ENCODE measurements at regions not wholly inside any gene's neighbourhood (a gene's known extent, or its start where the extent isn't known, plus 50 kb on each side); places are given as distances from the start of the nearest gene placed in this dataset.

DNA sequence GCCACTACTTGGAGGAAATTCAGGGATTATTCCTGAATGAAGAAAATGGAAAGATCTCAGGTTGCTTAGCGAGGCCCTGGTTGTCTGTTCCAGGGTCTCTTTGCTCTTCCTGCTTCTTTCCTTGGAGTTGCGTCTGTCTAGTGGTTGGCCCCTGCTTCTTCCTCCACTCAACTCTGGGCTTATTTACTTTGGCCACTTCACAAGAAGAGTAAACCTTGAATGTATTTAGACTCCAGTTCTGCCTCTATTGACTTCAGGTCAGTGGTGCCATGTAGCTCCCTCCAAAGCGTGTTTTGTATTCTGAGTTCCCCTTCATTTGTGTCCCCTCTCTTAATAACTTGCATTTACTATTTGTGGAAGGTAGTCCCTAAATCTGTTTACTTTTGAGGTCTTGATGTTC lies 456.5 kb downstream of the UTRN start:
- DNase-seq, result no peak

DNA sequence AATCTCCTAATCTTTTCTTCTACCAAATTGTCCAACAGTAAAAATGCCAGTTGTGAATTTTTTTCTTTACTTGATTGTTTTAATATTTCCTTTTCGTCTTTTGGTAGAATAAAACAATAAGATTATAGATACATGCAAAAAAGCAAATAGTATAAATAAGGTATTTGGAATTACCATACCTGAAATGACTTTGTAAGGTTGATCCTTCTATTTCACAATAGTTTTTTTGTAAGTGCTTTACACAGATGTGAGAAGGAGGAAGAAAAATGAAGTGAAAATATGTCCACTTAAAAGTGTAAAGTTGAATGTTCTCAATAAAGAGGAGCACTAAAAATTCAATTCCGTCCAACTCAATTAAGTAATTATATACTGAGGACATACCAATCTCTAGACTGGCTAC lies 457.6 kb downstream of the UTRN start:
- no peak for DNase-seq

DNA sequence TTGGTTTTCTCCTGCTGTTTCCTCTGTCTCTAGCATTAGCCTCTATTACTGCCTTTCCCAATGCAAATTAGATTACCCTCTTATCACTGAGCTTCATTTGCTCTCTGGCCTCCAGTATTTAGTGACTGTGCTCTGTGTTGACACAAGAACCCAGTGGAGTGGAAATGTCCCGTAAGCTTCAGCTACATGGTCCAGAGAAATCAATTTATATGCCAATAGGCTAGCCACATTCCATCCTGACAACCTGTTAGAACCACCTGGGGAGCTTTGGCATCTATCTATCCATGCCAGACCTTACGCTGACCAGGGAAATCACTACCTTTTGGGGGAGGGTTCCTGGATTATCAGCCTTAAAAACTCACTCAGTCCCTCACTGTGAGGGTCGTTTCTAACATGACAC lies 459.6 kb downstream of the UTRN start:
- no peak for DNase-seq

DNA sequence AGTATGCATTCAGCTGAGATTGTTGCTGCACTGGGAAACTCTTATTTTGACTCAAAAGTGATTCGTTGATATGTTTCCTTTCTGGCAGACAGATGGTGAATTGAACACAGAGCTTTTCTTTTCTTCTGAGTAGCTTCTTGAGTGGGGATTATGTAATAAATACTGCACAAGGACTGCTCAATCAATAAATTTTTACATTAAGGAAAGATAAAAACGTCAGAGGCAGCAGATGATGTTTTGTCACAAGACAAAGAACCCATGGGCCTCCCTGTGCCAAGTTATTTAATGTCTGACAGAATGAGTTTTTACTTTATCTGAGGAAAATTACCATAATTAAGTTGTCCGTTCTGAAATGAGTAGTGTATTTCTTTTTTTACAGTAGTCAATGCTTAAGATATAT lies 460.3 kb downstream of the UTRN start:
- DNase-seq, result no peak

DNA sequence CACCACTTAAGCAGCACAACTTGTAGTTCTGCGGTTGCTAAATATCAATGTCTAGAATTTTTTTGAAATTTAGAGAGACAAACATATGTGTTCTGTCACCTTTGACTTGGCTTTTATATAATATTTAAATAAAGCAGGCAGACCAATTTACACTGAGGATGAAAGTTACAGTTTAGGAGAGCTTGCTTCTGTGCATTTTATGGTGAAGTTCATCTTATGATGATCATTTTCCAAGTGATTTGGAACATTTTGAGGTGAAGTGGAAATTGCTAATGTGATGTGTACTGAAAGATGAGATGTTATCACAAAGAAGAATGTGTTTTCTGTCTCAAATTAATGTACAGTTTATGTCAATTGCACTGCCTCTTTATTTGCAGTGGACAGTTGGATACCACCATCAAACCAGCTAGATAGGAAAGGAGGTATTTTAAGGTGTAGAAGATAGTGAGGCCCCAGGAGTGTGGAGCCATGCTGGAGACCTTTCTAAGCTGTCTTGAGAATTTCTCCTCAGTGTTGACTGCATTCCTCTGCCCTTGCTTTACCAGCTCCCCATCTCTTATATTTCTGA lies 461.9 kb downstream of the UTRN start:
- no peak for DNase-seq

- no peak for DNase-seq
Observed at GRCh38 chr6:144749263-144749662, 464.1 kb downstream of the UTRN start.

DNA sequence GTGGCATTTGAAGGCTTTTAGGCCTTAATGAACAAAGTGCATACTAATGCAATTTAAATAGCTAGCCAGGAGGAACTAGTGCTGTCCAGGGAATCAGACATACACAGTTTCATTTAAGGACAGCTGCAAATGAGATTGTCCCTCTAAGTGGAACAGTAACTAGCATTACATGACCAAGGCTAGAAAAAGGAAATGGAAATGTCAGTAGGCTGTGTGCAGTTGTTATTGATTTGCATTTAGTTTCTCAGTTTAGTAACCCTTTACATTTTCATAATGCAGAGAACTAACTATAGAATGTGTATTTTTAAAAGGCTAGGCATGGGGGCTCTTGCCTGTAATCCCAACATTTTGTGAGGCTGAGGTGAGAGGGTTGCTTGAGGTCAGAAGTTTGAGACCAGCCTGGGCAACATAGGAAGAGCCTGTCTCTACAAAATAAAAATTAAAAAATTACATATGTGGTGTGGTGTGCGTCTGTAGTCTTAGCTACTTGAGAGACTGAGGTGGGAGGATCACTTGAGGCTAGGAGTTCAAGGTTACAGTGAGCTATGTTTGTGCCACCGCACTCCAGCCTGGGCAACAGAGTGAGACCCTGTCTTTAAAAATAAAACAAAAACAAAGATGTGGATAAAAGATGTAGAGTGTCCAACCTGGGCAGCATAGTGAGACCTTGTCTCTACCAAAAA lies 468.0 kb downstream of the UTRN start:
- DNase-seq, result no peak

GRCh38 chr6:144756469-144756868 lies 471.3 kb downstream of the UTRN start:
- no peak for DNase-seq

DNA sequence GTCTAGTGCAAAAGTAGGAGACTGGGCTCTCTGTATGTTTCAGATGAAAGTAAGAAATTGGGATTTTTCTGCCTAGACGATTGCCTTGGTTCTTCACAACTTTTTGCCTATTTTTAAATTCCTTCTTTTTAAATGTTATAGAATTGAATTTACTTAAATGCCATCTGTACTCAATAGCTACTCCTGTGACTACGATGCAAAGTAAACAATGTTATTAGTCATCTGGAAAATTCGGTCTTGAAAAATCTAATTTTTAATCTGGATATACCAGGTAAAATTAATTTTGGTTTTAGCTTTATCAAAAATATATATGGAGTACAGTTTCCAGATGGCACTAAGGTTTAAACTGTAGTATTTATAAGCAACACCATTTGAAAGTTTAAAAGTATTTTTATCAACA lies 472.2 kb downstream of the UTRN start:
- no peak for DNase-seq

DNA sequence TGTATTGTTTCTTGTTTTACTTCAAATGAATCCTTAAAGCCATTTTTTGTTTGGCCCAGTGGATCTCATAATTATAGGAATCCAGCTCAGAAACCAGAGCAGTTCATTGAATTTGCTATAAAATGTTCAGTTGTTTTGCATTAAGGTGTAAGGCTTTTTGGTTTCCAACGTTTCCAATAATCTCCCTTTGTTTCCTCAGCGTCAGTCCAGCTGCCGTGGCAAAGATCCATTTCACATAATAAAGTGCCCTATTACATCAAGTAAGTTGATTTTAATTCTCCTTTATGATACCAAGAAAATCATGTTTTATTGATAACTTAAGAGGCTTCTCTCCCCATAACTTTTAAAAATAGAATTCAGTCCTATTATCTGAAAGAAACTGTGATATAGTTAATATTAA lies 472.6 kb downstream of the UTRN start:
- no peak for DNase-seq

DNA sequence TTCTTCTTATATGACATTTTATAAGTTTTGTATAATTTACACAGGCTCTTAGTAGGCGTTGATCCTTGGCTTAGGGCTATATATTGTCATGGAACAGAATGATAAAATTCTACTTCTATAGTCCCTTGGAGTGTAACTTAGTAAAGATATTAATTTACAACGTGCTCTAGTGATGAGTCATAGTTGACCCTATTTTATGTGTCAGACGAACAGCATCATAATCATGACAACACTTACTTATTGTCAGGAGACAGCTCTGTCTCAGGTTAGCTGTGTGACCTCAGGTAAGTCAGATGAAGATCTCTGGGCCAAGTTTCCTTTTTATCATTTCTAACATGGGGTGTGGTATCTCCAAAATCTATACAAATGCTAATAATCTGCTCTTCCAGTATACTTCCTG lies 473.5 kb downstream of the UTRN start:
- no peak for DNase-seq

GRCh38 chr6:144762469-144762868 lies 477.3 kb downstream of the UTRN start:
- DNase-seq, result no peak

DNA sequence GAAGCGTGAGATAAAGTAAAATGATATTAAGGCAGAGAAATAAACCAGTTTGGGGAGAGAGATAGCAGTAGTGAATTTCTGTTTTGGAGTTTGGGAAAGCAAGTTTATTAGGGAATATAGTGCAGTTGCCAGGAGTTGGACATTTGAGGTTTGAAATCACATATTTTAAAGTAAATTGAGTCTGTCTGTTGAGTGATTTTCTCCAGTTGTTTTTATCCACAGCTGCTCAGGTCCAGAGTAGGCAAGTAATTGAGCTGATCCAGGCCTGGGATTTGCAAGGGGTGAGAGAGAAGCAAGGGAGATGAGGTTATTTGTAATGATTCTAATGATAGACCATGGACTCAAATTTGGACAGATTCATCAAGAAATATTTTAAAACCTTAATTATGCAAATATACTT lies 481.9 kb downstream of the UTRN start:
- no peak for DNase-seq

DNA sequence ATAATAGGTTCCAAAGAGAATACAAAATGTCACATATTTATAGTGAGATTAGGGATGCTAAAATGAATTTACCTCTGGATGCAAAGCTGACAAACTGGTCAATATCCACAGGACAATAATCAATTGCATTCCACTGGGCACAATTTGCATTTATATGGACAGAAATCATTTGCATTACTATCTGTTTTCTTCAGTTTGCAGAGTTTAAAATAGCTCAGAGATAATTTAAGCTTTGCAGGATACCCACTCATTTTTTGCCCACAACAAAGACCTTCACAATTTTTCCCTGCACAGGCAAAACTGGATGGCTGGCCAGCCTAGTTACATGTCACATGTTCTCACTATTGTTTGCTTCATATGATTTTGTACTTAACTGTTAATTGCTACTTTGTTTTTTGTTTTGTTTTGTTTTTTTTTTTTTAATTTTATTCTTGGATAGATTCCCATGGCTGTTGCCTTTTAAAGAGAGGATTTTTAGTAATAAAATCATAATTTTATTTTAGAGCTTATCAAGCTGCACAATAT lies 483.5 kb downstream of the UTRN start:
- no peak for DNase-seq

DNA sequence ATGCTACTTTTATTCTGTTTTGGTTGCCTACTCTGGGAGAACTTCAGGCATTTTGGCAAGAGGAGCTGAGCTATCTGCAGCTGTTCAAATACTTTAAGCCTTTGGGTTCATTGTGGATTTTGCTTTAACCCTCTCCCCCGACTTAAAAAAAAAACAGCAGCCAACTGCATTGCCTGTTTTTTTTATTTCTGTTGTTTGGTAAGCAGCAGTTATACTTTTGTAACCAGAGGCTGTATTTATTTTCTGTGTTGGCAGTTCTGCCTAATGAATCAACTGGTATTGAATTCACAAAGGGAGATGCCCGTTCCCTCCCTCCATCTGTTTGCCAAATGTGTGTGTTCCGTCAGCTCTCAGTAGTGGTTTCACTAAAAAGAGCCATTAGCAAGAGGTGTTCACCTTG lies 484.0 kb downstream of the UTRN start:
- no peak for DNase-seq

GRCh38 chr6:144776031-144776819 lies 491.1 kb downstream of the UTRN start:
- DNase-seq, result no peak

- no peak for DNase-seq
Observed at GRCh38 chr6:144777249-144777648, 492.1 kb downstream of the UTRN start.

DNA sequence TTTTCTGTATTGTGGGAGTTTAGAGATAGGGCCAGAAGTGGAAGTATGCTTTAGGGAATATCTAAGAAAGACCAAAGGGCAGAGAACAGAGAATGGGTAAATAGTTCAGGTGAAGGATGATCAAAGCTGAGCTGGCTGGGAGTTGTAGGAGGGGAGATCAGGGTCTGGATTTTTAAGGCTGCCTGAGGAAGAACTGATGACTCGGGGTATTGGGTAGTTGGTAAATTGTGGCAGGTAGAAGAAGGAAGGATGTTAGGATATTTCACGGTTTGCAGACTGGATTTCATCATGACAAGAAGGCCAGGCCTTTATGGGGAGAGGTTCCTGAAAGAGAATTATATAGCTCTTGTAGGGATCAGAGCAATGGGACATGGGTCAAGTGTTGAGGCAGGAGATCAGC lies 492.9 kb downstream of the UTRN start:
- DNase-seq, result no peak

DNA sequence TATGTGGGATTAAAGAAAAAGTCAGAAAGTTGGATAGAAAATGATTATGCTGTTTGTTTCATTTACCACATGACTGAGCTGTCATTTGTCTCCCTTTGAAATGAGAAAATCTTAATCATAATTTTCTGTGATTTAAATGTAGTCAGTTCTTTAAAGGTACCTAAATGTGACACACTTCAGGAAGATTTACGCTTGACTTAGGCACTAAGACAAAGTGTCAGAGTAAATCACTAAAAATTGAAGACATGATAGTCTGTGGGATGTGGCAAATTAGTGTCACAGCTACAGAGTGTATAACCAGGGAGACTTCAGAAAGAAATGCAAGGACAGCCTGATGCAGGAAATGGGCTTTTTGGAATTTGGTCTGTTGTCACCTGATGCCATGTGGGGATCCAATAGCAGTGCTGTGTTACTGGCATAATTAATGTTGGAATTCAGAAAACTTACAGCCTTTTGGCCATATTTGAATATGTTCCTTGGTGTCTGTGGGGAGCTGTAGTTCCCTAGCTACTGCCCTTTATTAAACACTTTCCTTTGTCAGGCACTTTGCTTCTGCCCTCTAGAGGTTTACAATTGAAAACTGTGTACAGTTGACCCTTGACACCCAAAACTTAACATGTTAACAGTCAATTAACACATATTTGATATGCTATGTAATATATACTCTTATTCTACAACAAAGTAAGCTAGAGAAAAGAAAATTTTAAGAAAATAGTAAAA lies 493.8 kb downstream of the UTRN start:
- DNase-seq, result no peak

GRCh38 chr6:144781836-144782235 lies 496.7 kb downstream of the UTRN start:
- no peak for DNase-seq

GRCh38 chr6:144782634-144783033 lies 497.5 kb downstream of the UTRN start:
- no peak for DNase-seq

DNA sequence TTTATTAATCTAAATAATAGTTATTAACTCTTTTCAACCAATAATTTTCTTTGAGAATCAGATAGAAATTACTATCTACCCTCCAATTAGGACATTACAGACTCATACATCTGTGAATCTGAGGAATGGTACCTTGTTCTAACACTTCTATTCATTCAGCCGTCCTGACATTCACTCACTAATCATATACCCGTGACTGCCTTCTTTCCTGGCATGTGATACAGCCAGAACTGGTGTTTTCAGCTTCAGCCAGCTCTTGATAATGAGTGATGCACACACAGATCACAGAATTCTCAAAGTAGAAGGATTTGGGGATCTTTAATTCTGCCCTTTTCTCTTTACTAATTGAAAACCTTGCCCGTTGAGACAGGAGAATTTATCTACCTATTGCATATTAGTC lies 499.9 kb downstream of the UTRN start:
- no peak for DNase-seq

GRCh38 chr6:144786825-144787224 lies 501.7 kb downstream of the UTRN start:
- no peak for DNase-seq

GRCh38 chr6:144793744-144794143 lies 508.6 kb downstream of the UTRN start:
- DNase-seq, result no peak

Measured in activated CD4-positive, alpha-beta T cell treated with anti-CD3 and anti-CD28 coated beads, Interleukin-2, amount 50 U/mL, for 1 hour (primary cell).